Retinal pigment epithelial cell (primary cell): ENCODE measurements at regions not wholly inside any gene's neighbourhood (a gene's known extent, or its start where the extent isn't known, plus 50 kb on each side); places are given as distances from the start of the nearest gene placed in this dataset.

Experiments used
- DNase-seq: peaks from one replicate; pipeline ENCODE4 v3.0.0-alpha.2; 2010; ENCODE audit warnings: low read depth
- H3K4me3 ChIP-seq: 2 replicates; pipeline ENCODE4 v1.5.1; 2011; ENCODE audit warnings: mild to moderate bottlenecking, low read length, control low read depth, moderate library complexity
- TF ChIP-seq, protein P1 (sequence below): conservative IDR thresholded peaks from 2 replicates; pipeline ENCODE4 v1.5.1; 2011; ENCODE audit warnings: low read depth, low read length, control low read depth, inconsistent platforms

DNA sequence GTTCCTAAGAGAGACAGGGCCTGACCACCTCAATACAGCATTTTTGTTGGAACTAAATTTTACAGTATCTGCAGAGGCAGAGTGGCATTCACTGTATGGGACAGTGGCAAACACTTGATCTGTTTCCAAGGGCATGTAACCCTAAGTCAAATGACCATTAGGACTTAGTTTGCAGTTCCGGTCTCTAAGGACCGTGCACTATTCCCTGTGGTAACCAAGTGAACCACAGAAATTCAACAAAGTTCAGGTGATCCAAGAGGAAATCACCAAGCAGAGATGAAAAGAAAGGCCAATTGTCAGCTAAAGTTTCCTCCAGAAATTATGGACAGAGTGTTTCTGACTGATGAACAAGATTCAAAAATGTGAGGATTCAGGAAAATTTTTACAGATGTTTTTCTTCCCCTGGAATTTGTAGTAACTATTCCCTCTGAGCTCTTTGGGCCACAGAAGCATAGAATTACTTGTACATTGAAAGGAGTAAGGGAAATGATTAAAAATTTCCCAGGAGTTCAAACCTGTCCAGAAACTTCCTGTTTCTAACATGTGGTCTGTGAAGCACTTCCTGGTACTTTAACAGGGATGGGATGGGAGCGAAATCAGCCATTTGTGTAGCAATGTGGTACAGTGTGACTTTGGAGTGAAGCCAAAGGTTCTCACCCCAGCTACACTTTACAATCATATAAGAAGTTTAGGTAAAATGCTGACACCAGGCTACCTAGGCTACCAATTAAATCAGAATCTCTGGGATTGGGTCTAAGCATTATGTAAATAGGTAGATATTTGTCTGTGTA is 266.1 kb upstream of the MAP3K1 start:
- no peak for DNase-seq
- TF ChIP-seq, protein P1, sequence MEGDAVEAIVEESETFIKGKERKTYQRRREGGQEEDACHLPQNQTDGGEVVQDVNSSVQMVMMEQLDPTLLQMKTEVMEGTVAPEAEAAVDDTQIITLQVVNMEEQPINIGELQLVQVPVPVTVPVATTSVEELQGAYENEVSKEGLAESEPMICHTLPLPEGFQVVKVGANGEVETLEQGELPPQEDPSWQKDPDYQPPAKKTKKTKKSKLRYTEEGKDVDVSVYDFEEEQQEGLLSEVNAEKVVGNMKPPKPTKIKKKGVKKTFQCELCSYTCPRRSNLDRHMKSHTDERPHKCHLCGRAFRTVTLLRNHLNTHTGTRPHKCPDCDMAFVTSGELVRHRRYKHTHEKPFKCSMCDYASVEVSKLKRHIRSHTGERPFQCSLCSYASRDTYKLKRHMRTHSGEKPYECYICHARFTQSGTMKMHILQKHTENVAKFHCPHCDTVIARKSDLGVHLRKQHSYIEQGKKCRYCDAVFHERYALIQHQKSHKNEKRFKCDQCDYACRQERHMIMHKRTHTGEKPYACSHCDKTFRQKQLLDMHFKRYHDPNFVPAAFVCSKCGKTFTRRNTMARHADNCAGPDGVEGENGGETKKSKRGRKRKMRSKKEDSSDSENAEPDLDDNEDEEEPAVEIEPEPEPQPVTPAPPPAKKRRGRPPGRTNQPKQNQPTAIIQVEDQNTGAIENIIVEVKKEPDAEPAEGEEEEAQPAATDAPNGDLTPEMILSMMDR = no peak
- no peak overlapping the region for H3K4me3 ChIP-seq

DNA sequence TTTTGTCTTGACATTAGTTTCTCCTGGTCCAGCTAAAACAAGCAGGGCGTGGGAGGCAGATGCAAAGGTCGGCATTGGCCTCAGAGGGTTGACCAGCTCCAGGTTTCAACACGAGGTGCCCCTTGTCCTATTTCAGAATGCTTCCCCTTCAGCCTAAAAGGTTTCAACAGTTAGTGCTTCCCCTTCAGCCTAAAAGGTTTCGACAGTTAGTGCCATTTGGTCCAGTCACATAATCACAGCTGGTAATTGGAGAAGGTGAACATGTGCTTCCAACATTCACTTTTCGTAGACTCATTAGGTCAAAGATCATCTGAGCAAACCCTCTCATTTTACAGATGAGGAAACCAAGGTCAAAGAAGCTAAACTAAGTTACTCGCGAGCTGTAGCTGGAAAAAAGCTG is 270.3 kb upstream of the MAP3K1 start:
- DNase-seq = no peak

DNA sequence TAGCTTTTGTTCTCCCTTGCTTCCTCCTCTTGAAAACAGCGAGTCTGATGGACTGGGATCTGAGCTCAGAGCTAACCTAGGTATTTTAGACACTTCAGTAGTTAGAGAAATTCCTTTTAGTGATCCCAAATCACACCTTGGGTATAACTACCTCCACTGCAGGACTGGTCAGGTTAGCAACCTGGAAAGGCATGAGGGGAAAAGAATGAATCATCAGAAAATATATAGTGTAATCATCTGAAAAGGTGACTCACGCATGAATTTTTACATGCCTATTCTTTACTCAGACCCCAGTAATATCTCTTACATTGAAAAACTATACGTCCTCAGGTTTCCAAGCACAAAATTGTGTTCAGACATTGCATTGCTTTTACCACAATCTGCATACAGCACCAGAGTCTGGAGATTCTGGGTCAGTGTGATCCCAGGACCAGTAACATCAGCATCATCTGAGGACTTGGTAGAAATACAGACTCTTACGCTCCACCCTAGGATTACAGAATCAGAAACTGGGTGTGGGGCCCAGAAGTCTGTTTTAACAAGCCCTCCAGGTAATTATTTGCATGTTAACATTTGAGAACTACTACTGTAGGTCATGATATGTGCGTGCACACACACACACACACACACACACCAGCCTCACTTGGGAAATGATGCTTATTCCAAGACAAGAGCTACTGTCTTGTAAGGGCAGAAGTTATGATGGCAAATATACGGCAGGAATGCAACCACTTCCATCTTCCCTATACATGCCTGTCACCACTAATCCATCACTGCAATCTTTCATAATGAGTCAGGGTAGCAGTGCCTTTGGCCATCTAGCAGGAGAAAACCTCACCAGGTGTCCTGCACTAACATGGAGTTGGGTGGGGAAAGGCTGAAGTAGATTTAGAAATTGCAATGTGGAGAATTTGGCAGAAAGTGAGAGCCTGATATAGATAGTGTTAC is 271.6 kb upstream of the MAP3K1 start:
- DNase-seq = peak; percentile 39
- TF ChIP-seq, protein P1 = no peak
- no peak overlapping the region for H3K4me3 ChIP-seq

More for the DNA sequence above, 270.3 kb upstream of the MAP3K1 start:
- no peak overlapping the region for H3K4me3 ChIP-seq
- TF ChIP-seq, protein P1 = no peak

DNA sequence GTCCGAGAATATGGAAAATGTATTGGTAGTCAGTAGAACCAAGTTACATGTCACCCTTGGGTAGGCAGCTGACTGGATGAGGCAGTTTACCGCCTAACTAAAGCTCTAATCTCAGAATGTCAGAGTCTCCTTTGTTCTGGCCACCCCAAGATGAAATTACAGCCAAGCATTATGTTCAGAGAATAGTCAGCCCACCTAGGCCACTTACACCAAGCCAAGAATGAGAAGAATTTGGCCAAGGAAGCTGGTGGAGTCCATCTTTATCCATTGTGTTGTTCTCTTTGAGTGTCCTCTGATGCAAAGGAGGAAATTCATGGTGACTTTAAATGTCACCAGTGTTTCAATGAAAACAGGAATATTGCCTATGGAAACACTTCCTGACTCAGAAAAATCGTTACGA is 275.1 kb upstream of the MAP3K1 start:
- TF ChIP-seq, protein P1 = no peak
- no peak for DNase-seq
- no peak overlapping the region for H3K4me3 ChIP-seq

DNA sequence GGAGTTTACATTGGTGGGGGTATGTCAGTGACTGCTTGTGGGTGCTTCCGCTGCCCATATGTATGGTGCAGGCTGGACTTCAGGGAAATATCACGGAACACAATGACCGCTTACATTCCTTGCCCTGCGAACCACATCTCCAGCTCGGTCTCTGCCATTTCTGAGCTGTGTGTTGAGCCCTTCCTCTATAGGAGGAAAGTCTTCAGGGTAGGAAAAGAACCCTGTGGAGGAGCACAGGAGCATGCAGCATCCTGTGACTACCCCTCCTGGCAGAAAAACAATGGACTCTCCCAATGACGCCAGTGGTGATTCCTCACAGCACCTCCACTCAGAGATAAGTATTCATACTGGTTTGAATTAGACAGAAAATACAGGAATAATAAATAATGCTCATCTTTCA is 276.8 kb upstream of the MAP3K1 start:
- TF ChIP-seq, protein P1 = no peak
- H3K4me3 ChIP-seq = no peak overlapping the region
- no peak for DNase-seq

DNA sequence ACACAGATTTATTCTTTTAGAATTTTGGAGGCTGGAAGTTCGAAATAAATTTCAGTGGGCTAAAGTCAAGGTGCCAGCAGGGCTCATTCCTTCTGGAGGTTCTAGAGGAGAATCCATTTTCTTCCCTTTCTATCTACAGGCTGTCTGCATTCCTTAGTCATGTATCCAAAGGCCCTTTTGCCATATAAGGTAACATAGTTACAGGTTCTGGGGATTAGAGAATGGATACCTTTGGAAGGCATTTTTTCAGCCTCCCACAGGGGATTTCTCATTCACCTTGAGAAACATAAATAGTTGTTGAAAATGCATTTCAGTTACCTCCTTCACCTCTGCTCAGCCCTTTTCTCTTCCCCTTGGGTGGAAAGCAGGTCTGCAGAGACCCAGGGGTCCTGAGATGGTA is 280.0 kb upstream of the MAP3K1 start:
- no peak overlapping the region for H3K4me3 ChIP-seq
- peak; percentile 26 for DNase-seq
- TF ChIP-seq, protein P1 = no peak
